Chondrocyte (in vitro differentiated cells): ENCODE measurements at regions not wholly inside any gene's neighbourhood (a gene's known extent, or its start where the extent isn't known, plus 50 kb on each side); places are given as distances from the start of the nearest gene placed in this dataset.

Source experiments
- DNase-seq: peaks from one replicate; pipeline ENCODE4 v3.0.0; 2021; ENCODE audit warnings: mixed read lengths, low spot score
- H3K27ac Mint-ChIP-seq: one replicate; pipeline ENCODE4 v1.8.0; 2021; ENCODE audit warnings: mild to moderate bottlenecking, moderate library complexity, mixed read lengths; ENCODE audit not compliant: unreplicated experiment
- H3K27me3 Mint-ChIP-seq: 2 replicates; pipeline ENCODE4 v1.8.0; 2021; ENCODE audit warnings: low read depth, mixed read lengths
- H3K36me3 Mint-ChIP-seq: 2 replicates; pipeline ENCODE4 v1.8.0; 2021; ENCODE audit warnings: low read depth, mixed read lengths
- H3K4me1 Mint-ChIP-seq: 2 replicates; pipeline ENCODE4 v1.8.0; 2021; ENCODE audit warnings: low read depth, mild to moderate bottlenecking, mixed read lengths
- H3K4me3 Mint-ChIP-seq: one replicate; pipeline ENCODE4 v1.8.0; 2021; ENCODE audit warnings: mild to moderate bottlenecking, moderate library complexity, mixed read lengths; ENCODE audit not compliant: unreplicated experiment
- H3K9me3 Mint-ChIP-seq: 2 replicates; pipeline ENCODE4 v1.8.0; 2021; ENCODE audit warnings: low read depth, mixed read lengths
- TF ChIP-seq, protein P1 (sequence below): fragments of 200-600 bp; sonication (generic); IDR thresholded peaks from 2 replicates; pipeline ENCODE4 v1.5.0; 2021; ENCODE audit warnings: antibody characterized with exemption, mild to moderate bottlenecking, moderate library complexity

DNA sequence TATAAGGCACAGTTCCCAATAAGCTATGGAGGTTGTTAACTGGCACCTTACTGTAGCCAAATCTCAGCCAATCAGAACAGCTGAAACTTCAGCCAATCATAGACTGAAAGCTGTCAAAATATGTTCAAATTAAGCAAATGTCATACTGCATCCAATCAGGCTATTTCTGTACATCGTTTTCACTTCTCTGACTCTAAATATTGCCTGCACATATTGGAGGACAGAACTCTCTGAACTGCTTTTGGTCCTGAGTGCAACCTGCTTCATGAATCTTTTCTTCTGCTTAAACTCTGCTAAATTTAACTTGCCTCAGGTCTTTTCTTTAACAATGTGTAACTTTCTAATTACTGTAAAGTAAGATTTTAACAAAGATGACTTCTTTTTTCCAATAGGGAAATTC lies 1198.9 kb upstream of the PCDH7 start:
- Mint-ChIP-seq H3K4me3 (no peak overlapping the region), H3K36me3 (peaks cover 2% of the 10 kb centered on the region), H3K9me3 (peaks cover 18% of the 10 kb centered on the region), H3K27ac (no peak overlapping the region), H3K27me3 (peaks cover 3% of the 10 kb centered on the region), H3K4me1 (no peaks in the 10 kb centered on the region)
- TF ChIP-seq, protein P1, sequence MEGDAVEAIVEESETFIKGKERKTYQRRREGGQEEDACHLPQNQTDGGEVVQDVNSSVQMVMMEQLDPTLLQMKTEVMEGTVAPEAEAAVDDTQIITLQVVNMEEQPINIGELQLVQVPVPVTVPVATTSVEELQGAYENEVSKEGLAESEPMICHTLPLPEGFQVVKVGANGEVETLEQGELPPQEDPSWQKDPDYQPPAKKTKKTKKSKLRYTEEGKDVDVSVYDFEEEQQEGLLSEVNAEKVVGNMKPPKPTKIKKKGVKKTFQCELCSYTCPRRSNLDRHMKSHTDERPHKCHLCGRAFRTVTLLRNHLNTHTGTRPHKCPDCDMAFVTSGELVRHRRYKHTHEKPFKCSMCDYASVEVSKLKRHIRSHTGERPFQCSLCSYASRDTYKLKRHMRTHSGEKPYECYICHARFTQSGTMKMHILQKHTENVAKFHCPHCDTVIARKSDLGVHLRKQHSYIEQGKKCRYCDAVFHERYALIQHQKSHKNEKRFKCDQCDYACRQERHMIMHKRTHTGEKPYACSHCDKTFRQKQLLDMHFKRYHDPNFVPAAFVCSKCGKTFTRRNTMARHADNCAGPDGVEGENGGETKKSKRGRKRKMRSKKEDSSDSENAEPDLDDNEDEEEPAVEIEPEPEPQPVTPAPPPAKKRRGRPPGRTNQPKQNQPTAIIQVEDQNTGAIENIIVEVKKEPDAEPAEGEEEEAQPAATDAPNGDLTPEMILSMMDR = no peak
- no peak for DNase-seq

DNA sequence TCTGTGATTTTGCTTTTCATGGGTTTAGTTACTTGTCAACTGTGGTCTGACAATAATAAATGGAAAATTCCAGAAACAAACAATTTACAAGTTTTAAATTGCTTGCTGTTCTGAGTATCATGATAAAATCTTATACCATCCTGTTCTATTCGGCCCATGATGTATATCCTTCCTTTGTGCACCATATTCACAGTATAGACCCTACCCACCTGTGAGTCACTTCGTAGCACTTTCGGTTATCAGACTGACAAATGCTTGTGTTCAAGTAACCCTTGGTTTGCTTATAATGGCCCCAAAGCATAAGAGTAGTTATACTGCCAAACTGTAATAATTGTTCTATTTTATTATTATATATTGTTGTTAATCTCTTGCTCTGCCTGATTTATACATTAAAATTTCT lies 1183.4 kb upstream of the PCDH7 start:
- Mint-ChIP-seq H3K36me3 (no peaks in the 10 kb centered on the region), H3K27ac (no peak overlapping the region), H3K9me3 (no peaks in the 10 kb centered on the region), H3K4me1 (peaks cover 3% of the 10 kb centered on the region), H3K27me3 (peaks cover 1% of the 10 kb centered on the region), H3K4me3 (no peak overlapping the region)
- no peak for DNase-seq
- TF ChIP-seq, protein P1 = no peak

DNA sequence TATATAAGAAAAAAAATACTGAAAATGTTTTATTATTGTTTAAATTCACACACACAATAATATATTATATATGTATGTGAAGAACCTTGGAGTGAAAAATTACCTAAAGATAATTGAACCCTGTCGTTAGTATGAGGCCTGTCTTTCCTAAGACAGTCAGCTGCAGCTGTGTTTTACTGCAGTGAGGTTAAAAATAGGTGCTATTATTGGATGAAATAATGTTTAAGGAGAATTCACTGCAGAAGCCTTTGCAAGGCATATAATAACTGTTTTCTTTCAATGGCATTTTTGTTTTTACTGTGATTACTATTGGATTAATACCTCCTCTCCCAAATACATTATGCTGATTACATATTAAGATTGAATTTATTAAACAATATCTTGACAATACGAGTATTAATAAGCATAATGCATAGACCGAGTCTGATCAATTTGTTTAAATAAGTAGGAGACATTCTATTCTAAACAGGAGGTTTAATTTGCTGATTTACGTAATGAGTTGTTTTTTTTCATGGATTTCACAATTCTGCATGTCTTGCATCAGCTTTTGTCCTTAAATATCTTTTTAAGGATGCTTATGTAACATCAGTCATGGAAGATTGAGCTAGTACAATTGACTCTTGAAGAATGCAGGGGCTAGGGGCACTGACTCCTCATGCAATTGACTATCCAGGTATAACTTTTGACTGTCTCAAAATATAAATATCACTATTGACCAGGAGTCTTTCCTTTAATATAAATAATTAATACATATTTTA lies 1181.1 kb upstream of the PCDH7 start:
- H3K4me1 Mint-ChIP-seq = peaks cover 3% of the 10 kb centered on the region
- H3K36me3 Mint-ChIP-seq = no peaks in the 10 kb centered on the region
- no peak overlapping the region for H3K4me3 Mint-ChIP-seq
- H3K27ac Mint-ChIP-seq = no peak overlapping the region
- DNase-seq = no peak
- TF ChIP-seq, protein P1 = no peak
- H3K9me3 Mint-ChIP-seq = no peaks in the 10 kb centered on the region
- no peaks in the 10 kb centered on the region for H3K27me3 Mint-ChIP-seq

DNA sequence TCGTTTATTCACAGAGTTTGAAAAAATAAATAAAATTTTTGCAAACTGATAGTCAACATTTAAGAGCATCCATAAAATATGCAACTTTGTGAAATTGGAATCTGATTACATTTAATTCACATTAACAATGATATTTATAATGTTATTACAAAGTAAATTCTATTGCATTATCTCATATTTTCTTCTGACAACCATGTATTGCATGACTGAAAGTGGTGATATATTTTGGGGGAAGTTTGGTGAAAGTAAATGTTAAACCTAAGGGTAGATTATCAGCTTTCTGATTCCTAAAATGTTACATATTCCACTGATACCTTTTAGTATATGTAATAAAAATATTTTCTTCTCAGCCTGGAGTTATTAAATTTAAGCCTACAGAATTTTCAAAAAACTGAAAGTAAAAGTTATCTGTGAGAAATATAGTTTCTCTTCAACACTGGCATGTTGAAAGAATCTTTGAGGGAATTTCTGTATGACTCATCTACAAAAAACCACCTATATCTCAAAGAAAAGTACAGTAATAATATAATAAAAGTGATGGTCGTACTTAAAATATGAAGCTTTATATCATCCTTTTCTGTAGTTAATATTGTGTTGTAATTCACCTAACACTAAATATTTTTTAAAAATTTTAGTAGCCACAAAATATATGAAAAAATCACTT lies 1179.6 kb upstream of the PCDH7 start:
- no peak for DNase-seq
- TF ChIP-seq, protein P1 = no peak
- H3K9me3 Mint-ChIP-seq = no peaks in the 10 kb centered on the region
- no peaks in the 10 kb centered on the region for H3K36me3 Mint-ChIP-seq
- H3K27me3 Mint-ChIP-seq = no peaks in the 10 kb centered on the region
- no peak overlapping the region for H3K27ac Mint-ChIP-seq
- H3K4me1 Mint-ChIP-seq = peaks cover 3% of the 10 kb centered on the region
- no peak overlapping the region for H3K4me3 Mint-ChIP-seq

DNA sequence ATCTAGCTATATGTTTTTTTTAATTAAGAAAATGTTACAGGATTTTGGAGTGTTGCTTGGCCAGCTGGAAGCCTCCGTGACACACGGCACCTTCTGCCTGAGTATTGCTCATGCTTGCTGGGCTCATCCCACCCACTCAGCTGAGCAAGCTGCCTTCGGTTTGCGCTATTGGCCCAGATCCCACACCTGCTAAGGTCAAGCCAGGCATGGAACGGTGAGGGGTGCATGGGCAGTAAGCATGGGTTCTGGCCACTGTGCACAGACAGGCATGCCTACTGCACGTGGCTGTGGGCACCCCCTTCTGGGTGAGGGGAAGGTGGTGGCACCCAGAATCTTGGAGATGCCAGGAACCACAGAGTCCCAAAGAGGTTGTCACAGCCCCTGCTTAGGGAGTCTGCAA lies 1178.4 kb upstream of the PCDH7 start:
- H3K4me3 Mint-ChIP-seq = no peak overlapping the region
- TF ChIP-seq, protein P1 = no peak
- H3K27me3 Mint-ChIP-seq = no peaks in the 10 kb centered on the region
- H3K4me1 Mint-ChIP-seq = peaks cover 3% of the 10 kb centered on the region
- peak; percentile 77 for DNase-seq
- no peaks in the 10 kb centered on the region for H3K9me3 Mint-ChIP-seq
- no peaks in the 10 kb centered on the region for H3K36me3 Mint-ChIP-seq
- H3K27ac Mint-ChIP-seq = no peak overlapping the region
